Stimulated activated naive B cell treated with anti-CD40 and anti-IgM and Interleukin-4, amounts not matched to agents 10 μg/mL and 1 μg/mL and 100 μg/mL, for 72 hours (primary cell): ENCODE measurements at regions not wholly inside any gene's neighbourhood (a gene's known extent, or its start where the extent isn't known, plus 50 kb on each side); places are given as distances from the start of the nearest gene placed in this dataset.

Source experiments
- ATAC-seq, 2 donors: fragments of 150-1000 bp; cut with Tn5 transposase; replicated peaks; 2 replicates each; pipeline ENCODE4 v1.10.0; 2021; ENCODE audit warnings: moderate library complexity in 1 of 2
- DNase-seq: peaks from one replicate; pipeline ENCODE4 v3.0.0; 2021
- H3K27ac Mint-ChIP-seq: one replicate; pipeline ENCODE4 v1.8.0; 2022; ENCODE audit warnings: mild to moderate bottlenecking, mixed read lengths
- H3K27me3 Mint-ChIP-seq, 2 donors: one replicate each; pipeline ENCODE4 v1.8.0; 2022; ENCODE audit warnings: mixed read lengths in 2 of 2
- H3K36me3 Mint-ChIP-seq, 2 donors: one replicate each; pipeline ENCODE4 v1.8.0; 2022; ENCODE audit warnings: mixed read lengths in 2 of 2, mild to moderate bottlenecking in 1 of 2
- H3K4me1 Mint-ChIP-seq, 2 donors: one replicate each; pipeline ENCODE4 v1.8.0; 2022; ENCODE audit warnings: mixed read lengths in 2 of 2, mild to moderate bottlenecking in 1 of 2
- H3K4me3 Mint-ChIP-seq, 2 donors: one replicate each; pipeline ENCODE4 v1.8.0; 2022; ENCODE audit warnings: mild to moderate bottlenecking in 2 of 2, mixed read lengths in 2 of 2, moderate library complexity in 1 of 2
- H3K9me3 Mint-ChIP-seq, 2 donors: one replicate each; pipeline ENCODE4 v1.8.0; 2022; ENCODE audit warnings: mixed read lengths in 2 of 2, mild to moderate bottlenecking in 1 of 2

GRCh38 chr2:10520154-10520553, 72.0 kb upstream of the ODC1 start:
- Mint-ChIP-seq H3K36me3 (peaks cover 4 to 7% of the 10 kb centered on the region in 2 donors), H3K4me3 (no peak overlapping the region), H3K9me3 (peaks cover 4 to 12% of the 10 kb centered on the region in 2 donors), H3K4me1 (peaks cover 0 to 2% of the 10 kb centered on the region in 2 donors), H3K27me3 (peaks cover 12 to 13% of the 10 kb centered on the region in 2 donors), H3K27ac (no peak overlapping the region)
- no peak for DNase-seq
- ATAC-seq, result no peak

GRCh38 chr2:10519394-10519740, 71.2 kb upstream of the ODC1 start:
- DNase-seq (no peak), ATAC-seq (no peak)
- Mint-ChIP-seq H3K27ac (no peak overlapping the region), H3K9me3 (peaks cover 8 to 19% of the 10 kb centered on the region in 2 donors), H3K36me3 (peaks cover 10% of the 10 kb centered on the region in 2 donors), H3K27me3 (peaks cover 12 to 13% of the 10 kb centered on the region in 2 donors), H3K4me3 (no peak overlapping the region), H3K4me1 (peaks cover 0 to 2% of the 10 kb centered on the region in 2 donors)

GRCh38 chr2:10518470-10519393, 70.6 kb upstream of the ODC1 start:
- H3K9me3 Mint-ChIP-seq, result peaks cover 12 to 21% of the 10 kb centered on the region in 2 donors
- no peak overlapping the region for H3K4me3 Mint-ChIP-seq
- DNase-seq, result no peak
- H3K27me3 Mint-ChIP-seq, result peaks cover 8 to 12% of the 10 kb centered on the region in 2 donors
- peaks cover 10 to 12% of the 10 kb centered on the region in 2 donors for H3K36me3 Mint-ChIP-seq
- ATAC-seq, result no peak
- peaks cover 0 to 2% of the 10 kb centered on the region in 2 donors for H3K4me1 Mint-ChIP-seq
- H3K27ac Mint-ChIP-seq, result no peak overlapping the region

GRCh38 chr2:10517351-10518043, 69.4 kb upstream of the ODC1 start:
- H3K4me3 Mint-ChIP-seq, result no peak overlapping the region
- peaks cover 12 to 21% of the 10 kb centered on the region in 2 donors for H3K9me3 Mint-ChIP-seq
- H3K27ac Mint-ChIP-seq, result no peak overlapping the region
- DNase-seq (no peak), ATAC-seq (no peak)
- H3K27me3 Mint-ChIP-seq, result peaks cover 0 to 6% of the 10 kb centered on the region in 2 donors
- no peaks in the 10 kb centered on the region for H3K4me1 Mint-ChIP-seq
- H3K36me3 Mint-ChIP-seq, result peaks cover 10 to 12% of the 10 kb centered on the region in 2 donors

GRCh38 chr2:10515887-10516286, 67.8 kb upstream of the ODC1 start:
- DNase-seq, result no peak
- no peak overlapping the region for H3K4me3 Mint-ChIP-seq
- H3K27me3 Mint-ChIP-seq, result peaks cover 0 to 6% of the 10 kb centered on the region in 2 donors
- H3K9me3 Mint-ChIP-seq, result peaks cover 12 to 21% of the 10 kb centered on the region in 2 donors
- H3K4me1 Mint-ChIP-seq, result no peaks in the 10 kb centered on the region
- H3K36me3 Mint-ChIP-seq, result peaks cover 10 to 12% of the 10 kb centered on the region in 2 donors
- H3K27ac Mint-ChIP-seq, result no peak overlapping the region
- ATAC-seq, result no peak

- no peaks in the 10 kb centered on the region for H3K4me1 Mint-ChIP-seq
- no peak overlapping the region for H3K27ac Mint-ChIP-seq
- peaks cover 12 to 21% of the 10 kb centered on the region in 2 donors for H3K9me3 Mint-ChIP-seq
- DNase-seq (no peak), ATAC-seq (no peak)
- no peak overlapping the region for H3K4me3 Mint-ChIP-seq
- peaks cover 0 to 6% of the 10 kb centered on the region in 2 donors for H3K27me3 Mint-ChIP-seq
- H3K36me3 Mint-ChIP-seq, result peaks cover 10 to 12% of the 10 kb centered on the region in 2 donors
These were observed 66.6 kb upstream of the ODC1 start for GRCh38 chr2:10514743-10515142.

- Mint-ChIP-seq H3K9me3 (peaks cover 12 to 21% of the 10 kb centered on the region in 2 donors), H3K27me3 (peaks cover 0 to 6% of the 10 kb centered on the region in 2 donors), H3K36me3 (peaks cover 10 to 12% of the 10 kb centered on the region in 2 donors), H3K4me3 (no peak overlapping the region), H3K4me1 (no peaks in the 10 kb centered on the region), H3K27ac (no peak overlapping the region)
- ATAC-seq, result no peak
- no peak for DNase-seq
These were observed 66.1 kb upstream of the ODC1 start for GRCh38 chr2:10514273-10514672.

GRCh38 chr2:10513201-10513600, 65.1 kb upstream of the ODC1 start:
- peaks cover 10 to 12% of the 10 kb centered on the region in 2 donors for H3K36me3 Mint-ChIP-seq
- no peak for ATAC-seq
- no peak for DNase-seq
- H3K27ac Mint-ChIP-seq, result no peak overlapping the region
- H3K4me3 Mint-ChIP-seq, result no peak overlapping the region
- no peaks in the 10 kb centered on the region for H3K4me1 Mint-ChIP-seq
- H3K27me3 Mint-ChIP-seq, result peaks cover 0 to 6% of the 10 kb centered on the region in 2 donors
- peaks cover 12 to 21% of the 10 kb centered on the region in 2 donors for H3K9me3 Mint-ChIP-seq

- ATAC-seq (no peak), DNase-seq (no peak)
- no peaks in the 10 kb centered on the region for H3K4me1 Mint-ChIP-seq
- no peak overlapping the region for H3K4me3 Mint-ChIP-seq
- no peak overlapping the region for H3K27ac Mint-ChIP-seq
- no peaks in the 10 kb centered on the region for H3K9me3 Mint-ChIP-seq
- no peaks in the 10 kb centered on the region for H3K36me3 Mint-ChIP-seq
- H3K27me3 Mint-ChIP-seq, result peaks cover 0 to 5% of the 10 kb centered on the region in 2 donors
These were observed 59.9 kb upstream of the ODC1 start for GRCh38 chr2:10508038-10508437.

- ATAC-seq (no peak), DNase-seq (no peak)
- Mint-ChIP-seq H3K36me3 (no peaks in the 10 kb centered on the region), H3K9me3 (no peaks in the 10 kb centered on the region), H3K4me3 (no peak overlapping the region), H3K27me3 (peaks cover 7 to 11% of the 10 kb centered on the region in 2 donors), H3K4me1 (no peaks in the 10 kb centered on the region), H3K27ac (no peak overlapping the region)
These were observed 59.0 kb upstream of the ODC1 start for GRCh38 chr2:10507106-10507505.

- DNase-seq (no peak), ATAC-seq (no peak)
- H3K36me3 Mint-ChIP-seq, result no peaks in the 10 kb centered on the region
- H3K27me3 Mint-ChIP-seq, result peaks cover 11 to 15% of the 10 kb centered on the region in 2 donors
- H3K27ac Mint-ChIP-seq, result no peak overlapping the region
- no peaks in the 10 kb centered on the region for H3K9me3 Mint-ChIP-seq
- no peak overlapping the region for H3K4me3 Mint-ChIP-seq
- no peaks in the 10 kb centered on the region for H3K4me1 Mint-ChIP-seq
These were observed 57.1 kb upstream of the ODC1 start for GRCh38 chr2:10504994-10505820.

GRCh38 chr2:10504370-10504993, 56.4 kb upstream of the ODC1 start:
- DNase-seq (no peak), ATAC-seq (no peak)
- Mint-ChIP-seq H3K36me3 (no peaks in the 10 kb centered on the region), H3K4me3 (no peak overlapping the region), H3K27ac (no peak overlapping the region), H3K4me1 (no peaks in the 10 kb centered on the region), H3K9me3 (no peaks in the 10 kb centered on the region), H3K27me3 (peaks cover 11 to 15% of the 10 kb centered on the region in 2 donors)

GRCh38 chr2:10502803-10503107, 54.6 kb upstream of the ODC1 start:
- H3K4me3 Mint-ChIP-seq, result no peak overlapping the region
- H3K27ac Mint-ChIP-seq, result no peak overlapping the region
- H3K36me3 Mint-ChIP-seq, result no peaks in the 10 kb centered on the region
- no peaks in the 10 kb centered on the region for H3K9me3 Mint-ChIP-seq
- no peak for DNase-seq
- no peak for ATAC-seq
- H3K4me1 Mint-ChIP-seq, result no peaks in the 10 kb centered on the region
- peaks cover 20 to 22% of the 10 kb centered on the region in 2 donors for H3K27me3 Mint-ChIP-seq
